Epithelial cell of esophagus (primary cell): ENCODE measurements at regions not wholly inside any gene's neighbourhood (a gene's known extent, or its start where the extent isn't known, plus 50 kb on each side); places are given as distances from the start of the nearest gene placed in this dataset.

ENCODE experiments used
- DNase-seq: peaks from one replicate; pipeline ENCODE4 v3.0.0; 2010; ENCODE audit warnings: low read depth
- H3K4me3 ChIP-seq: 2 replicates; pipeline ENCODE4 v1.5.1; 2011; ENCODE audit warnings: mild to moderate bottlenecking, low read length, control low read depth
- CTCF ChIP-seq: IDR thresholded peaks from 2 replicates; pipeline ENCODE4 v1.5.1; 2011; ENCODE audit warnings: low read depth, mild to moderate bottlenecking, low read length, control low read depth, inconsistent platforms; ENCODE audit not compliant: insufficient read depth; ENCODE audit errors: missing control alignments

DNA sequence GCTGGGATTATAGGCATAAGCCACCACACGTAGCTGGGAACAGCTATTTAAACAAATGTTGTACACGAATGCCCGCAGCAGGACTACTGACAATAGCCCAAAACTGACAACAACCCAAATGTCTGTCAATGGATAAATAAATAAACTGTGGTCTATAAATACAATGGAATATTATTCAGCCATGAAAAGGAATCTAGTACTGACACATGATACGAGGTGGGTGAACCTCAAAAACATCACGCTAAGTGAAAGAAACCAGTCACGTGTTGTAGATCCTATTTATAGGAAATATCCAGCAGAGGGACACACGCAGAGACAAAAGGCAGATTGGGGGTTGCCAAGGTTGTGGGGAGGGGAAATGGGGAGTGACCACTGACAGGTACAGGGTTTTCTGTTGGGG is 390.0 kb upstream of the TNRC6C start:
- TF ChIP-seq CTCF = no peak
- no peak for DNase-seq
- H3K4me3 ChIP-seq = no peak overlapping the region

- no peak for DNase-seq
- TF ChIP-seq CTCF = no peak
- H3K4me3 ChIP-seq = no peak overlapping the region
Observed at GRCh38 chr17:77569846-77570564, 388.5 kb upstream of the TNRC6C start.

DNA sequence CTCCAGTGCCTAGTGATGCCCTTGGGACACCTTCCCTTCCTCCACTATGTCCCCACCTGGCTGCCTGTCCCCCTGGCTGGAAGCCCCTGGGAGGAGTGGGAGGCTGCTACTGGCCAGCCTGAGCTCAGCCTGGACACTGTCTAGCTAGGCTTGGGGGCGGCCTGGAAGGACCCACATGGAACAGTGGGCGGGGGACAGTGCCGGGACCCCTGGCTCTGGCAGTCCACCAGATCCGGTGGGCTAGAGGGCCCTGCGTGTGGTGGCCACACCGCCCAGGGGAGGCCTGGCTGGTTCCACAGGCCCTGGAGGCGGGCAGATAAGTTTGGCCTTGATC is 388.0 kb upstream of the TNRC6C start:
- no peak for DNase-seq
- H3K4me3 ChIP-seq = no peak overlapping the region
- TF ChIP-seq CTCF = no peak

- no peak for TF ChIP-seq CTCF
- no peak overlapping the region for H3K4me3 ChIP-seq
- no peak for DNase-seq
Observed at GRCh38 chr17:77571155-77571981, 387.1 kb upstream of the TNRC6C start.

- TF ChIP-seq CTCF = no peak
- DNase-seq = no peak
- no peak overlapping the region for H3K4me3 ChIP-seq
Observed at GRCh38 chr17:77572065-77572601, 386.4 kb upstream of the TNRC6C start.

- no peak overlapping the region for H3K4me3 ChIP-seq
- no peak for DNase-seq
Observed at GRCh38 chr17:77572851-77573250, 385.7 kb upstream of the TNRC6C start.

More at GRCh38 chr17:77572851-77573250, 385.7 kb upstream of the TNRC6C start:
- TF ChIP-seq CTCF = no peak
